GM19023 (cell line): ENCODE measurements at regions not wholly inside any gene's neighbourhood (a gene's known extent, or its start where the extent isn't known, plus 50 kb on each side); places are given as distances from the start of the nearest gene placed in this dataset.

Experiments
- ATAC-seq: cut with Tn5 transposase; IDR thresholded peaks from one replicate; pipeline ENCODE4 v1.9.1; 2021; ENCODE audit warnings: mild to moderate bottlenecking, moderate library complexity; ENCODE audit not compliant: unreplicated experiment

GRCh38 chr5:8756498-8757084, 789.3 kb downstream of the SEMA5A start:
- no peak for ATAC-seq

DNA sequence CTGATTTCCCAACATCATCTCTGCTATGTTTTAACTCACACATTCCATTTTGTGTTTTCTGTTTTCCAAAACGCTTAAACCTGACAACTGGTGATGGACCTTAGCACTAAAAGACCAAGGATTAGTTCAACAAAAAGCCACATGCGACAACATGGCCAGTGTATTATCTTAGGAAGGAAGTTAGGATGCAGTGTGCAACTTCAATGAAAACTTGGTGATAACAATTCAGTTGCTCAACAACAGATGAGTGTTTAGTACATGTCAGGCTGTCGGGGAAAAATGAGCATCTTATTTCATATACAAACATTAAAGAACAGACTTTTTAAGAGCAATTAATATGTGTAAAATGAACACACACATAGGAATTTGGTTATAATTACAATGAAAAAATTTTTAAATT, 780.0 kb downstream of the SEMA5A start:
- ATAC-seq: no peak

- no peak for ATAC-seq
Observed at GRCh38 chr5:8766448-8766847, 779.4 kb downstream of the SEMA5A start.

DNA sequence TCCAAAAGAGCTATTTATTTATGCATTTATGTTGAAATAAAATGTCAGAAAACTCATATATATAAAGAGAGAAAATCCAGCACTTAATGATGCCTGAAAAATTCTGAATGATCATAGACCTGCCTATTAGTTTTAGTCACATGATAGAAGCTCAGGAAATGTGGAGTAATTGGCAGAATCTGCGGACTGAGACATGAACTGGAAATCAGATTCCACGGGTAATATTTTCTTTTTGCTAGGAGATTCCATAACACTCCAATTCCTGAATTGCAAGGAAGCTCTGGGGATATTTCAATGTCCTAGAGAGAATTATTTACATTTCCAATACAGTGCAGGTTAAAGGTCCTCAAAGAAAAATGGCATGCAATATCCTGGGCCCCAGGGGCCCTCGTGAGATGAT, 778.8 kb downstream of the SEMA5A start:
- ATAC-seq: no peak

DNA sequence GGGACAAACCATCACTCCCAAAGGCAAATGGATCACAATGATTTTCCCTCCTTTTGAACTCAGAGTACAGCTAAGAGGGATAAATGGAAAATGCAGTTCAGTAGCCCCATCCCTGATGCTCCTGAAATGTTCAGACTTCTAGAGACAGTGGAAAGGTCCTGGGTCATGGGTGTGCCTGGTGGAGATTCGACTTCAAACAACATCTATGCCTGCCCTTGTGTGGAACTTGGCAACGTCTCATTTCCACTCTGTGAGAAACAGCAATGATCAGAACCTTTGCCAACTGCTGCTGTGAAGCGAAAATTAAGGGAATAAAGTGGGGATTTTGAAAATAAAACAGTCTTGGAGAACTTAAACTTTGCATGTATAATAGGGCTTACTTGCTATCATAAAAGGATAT, 778.1 kb downstream of the SEMA5A start:
- ATAC-seq: no peak

- ATAC-seq: no peak
Observed at GRCh38 chr5:8769631-8770030, 776.2 kb downstream of the SEMA5A start.

- ATAC-seq: no peak
Observed at GRCh38 chr5:8770431-8770830, 775.4 kb downstream of the SEMA5A start.

DNA sequence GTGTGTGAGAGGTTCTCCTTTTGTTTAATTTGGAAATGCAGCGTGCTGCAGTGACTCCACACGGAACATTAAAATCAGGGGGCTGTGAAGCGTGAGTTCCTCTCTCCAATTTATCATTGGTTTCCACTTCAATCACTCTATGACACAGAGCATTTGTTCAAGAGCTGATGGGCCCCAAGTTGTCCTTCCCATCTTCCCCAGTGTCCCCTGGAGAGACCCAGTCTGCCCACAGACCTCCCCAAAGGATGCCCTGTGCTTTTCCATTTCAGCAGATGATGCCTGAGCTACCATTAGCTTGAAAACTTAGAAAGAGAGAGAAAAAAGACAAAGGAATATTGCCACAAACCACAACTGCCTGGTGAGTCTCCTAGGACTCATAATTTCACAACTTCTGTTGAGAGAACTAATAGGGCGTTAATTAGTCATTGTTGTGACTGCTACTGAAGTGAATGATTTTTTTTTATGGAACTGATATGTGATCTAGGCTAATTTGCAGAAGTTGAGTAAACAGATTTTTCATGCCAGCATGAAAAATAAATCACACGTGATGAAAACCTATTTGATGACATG, 772.7 kb downstream of the SEMA5A start:
- no peak for ATAC-seq

- ATAC-seq: no peak
Observed at GRCh38 chr5:8784692-8785091, 761.2 kb downstream of the SEMA5A start.

GRCh38 chr5:8788246-8788645, 757.6 kb downstream of the SEMA5A start:
- no peak for ATAC-seq

GRCh38 chr5:8805653-8806052, 740.2 kb downstream of the SEMA5A start:
- ATAC-seq: no peak

DNA sequence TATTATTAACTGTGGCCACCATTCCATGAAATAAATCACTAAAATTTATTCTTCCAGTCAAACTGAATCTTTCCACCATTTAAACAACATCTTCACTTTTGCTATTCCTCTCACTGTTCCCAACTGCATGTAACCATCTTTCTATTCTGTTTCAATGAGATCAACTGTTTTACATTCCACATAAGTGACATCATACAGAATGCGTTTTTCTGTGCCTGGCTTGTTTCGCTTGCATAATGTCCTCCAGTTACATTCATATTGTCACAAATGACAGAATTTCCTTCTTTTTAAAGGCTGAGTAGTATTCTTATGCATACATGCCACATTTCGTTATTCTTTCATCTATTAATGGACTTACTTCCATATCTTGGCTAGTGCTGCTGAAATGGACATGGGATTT, 738.2 kb downstream of the SEMA5A start:
- ATAC-seq: no peak

DNA sequence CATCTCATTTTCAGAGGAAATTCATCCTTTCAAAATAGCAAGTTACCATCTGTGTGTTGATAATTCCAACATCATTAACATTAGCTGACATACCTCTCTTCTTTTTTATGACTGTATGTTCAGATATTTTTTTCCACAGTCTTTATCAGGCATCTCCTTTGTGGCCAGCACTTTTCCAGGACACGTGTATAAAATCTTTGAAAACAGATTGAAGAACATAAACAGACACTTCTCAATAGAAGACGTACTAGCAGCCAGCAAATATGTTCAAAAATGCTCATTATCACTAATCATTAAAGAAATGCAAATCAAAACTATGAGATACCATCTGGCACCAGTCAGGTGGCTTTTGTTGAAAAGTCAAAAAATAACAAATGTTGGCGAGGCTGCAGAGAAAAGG, 734.3 kb downstream of the SEMA5A start:
- no peak for ATAC-seq

- no peak for ATAC-seq
Observed at GRCh38 chr5:8813180-8813579, 732.7 kb downstream of the SEMA5A start.

DNA sequence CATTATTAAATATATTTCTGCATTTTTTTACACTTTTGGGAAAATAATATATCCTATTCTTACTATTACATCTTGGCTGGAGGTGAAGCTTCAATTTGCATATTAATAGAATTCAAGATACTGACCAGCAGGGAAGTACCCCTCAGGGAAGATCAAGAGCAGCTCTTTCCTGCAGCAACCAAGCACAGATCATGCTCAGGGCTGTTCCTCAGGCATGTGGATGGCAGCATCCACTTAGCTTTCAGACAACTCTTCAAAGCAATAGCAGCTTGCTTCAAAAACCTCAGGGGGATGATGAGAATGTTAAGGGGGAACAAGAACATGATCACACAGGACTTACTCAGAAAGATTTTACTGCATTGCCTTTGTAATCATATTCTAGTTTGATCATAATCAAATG, 731.8 kb downstream of the SEMA5A start:
- no peak for ATAC-seq

DNA sequence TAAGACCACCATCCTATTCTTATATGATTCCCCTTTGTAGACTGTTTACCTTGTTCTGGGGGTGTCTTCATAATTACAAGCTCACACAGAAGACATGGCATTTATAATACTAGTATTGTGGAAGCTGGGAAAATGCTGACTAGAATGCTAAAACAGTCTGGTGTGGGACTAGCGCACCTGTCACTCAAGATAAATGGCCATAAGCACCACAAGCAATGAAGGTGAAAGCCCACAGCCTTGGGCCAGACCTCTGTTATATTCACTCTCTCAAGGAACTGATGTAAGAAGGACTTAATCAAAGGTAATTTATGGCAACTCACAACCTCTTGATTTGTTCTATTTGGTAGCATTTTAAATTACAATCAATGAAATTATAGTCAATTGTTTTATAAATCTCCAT, 721.5 kb downstream of the SEMA5A start:
- ATAC-seq: no peak

DNA sequence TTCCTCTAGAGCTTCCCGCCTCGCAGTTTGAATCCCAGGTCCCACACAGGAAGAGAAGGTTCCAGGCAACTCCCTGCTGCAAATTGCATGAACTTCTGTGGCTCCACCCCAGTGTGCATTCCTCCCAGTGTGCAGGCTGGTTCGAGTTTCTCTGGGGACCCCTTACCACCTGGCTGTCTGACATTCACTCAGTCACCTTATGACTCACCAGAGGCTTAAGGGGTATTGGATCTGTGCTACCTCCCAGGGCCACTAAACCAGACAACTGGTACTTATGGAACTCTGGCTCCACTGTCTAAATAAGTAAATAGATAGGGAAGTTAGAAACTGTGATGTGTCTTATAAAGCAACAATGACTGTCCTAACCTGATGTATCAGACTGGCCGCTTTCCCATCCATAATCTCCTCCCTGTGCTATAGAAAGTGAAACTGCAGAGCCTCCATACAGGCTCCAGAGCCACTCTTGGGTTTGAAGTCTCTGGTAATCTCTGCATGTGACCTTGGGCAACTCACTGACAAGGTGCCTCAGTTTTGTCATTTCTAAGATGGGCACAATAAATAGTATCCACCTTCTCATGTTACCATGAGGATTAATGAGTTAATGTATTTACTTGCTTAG, 720.6 kb downstream of the SEMA5A start:
- ATAC-seq: no peak

DNA sequence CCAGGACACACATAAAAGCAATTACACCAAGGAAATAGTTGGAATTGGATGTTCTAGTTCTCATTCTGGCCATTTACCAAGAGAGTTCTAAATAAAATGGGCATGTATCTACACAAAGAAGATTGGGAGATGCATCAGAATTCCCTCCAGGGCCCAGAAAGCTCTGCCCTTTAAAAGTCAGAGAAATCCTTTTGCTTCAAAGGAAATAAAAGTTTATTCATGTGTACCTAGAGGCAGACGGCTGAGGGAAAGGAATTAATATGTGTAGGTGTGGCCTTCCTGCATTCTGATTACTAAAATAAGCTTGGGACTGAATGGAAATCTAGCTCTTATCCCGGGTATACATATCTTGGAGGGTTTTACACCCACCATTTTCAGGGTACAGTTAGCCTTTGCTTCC, 719.4 kb downstream of the SEMA5A start:
- ATAC-seq: no peak

GRCh38 chr5:8827696-8828095, 718.2 kb downstream of the SEMA5A start:
- no peak for ATAC-seq

DNA sequence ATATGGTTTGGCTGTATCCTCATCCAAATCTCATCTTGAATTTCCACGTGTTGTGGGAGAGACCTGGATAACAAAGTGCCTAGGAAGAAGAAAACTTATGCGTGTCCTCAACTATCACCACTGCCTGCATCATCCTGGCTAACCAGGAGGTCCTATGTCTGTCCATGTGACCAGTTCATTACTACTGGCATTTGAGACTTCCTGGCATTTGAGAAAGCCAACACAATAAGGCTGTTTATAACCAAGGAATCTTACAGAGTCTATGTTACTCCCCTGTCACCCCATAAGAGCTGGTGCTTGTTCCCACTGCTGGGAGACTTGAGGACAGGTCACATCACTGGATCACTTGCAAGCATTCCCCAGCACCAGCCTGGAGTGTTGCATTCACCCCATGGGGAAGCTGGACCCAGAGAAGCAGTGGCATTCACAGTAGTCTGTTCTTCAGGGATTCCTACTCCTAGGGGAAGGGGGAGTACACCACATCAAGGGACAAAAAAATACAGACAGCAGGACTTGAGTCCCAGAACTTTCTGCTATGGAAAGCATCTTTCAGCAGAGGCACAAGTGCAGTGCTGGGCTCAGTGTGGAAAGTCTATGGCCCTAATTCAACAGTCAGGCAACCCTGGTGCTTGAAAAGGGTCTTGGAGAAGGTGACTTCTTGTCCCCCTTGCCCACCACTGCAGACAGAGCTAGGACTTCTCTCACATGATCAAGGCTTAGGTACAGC, 717.1 kb downstream of the SEMA5A start:
- ATAC-seq: no peak

DNA sequence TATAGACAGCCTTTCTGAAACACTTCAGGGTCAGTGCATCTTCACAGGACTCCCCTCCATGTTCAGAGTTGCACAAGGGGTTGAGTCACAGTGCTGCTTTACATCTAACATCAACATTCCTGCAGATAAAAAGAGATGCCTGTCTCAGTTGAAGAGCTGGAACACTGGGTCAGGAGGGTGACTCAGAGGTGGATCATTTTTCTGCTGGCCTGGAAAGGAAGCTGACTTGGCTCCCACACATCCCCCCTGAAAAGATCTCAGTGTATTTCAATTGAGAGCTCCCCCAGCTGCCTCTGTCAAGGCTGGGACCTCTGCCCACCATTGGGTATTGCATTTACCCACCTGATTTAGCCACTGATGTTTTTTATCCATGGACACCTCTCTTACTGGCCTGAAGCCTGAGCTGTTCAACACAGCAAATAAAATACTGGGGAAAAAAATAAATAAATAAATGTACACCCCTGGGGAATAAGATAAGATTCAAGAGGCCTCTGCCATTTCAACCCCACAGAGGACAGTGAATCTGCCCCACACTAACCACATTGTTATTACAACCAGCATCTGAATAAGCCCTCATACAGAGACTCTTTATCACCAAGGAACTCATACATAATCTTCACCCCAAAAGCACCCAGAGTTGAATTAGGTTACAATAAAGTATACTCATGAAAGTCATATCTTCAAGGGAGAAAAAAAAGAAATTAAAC, 716.4 kb downstream of the SEMA5A start:
- ATAC-seq: no peak

DNA sequence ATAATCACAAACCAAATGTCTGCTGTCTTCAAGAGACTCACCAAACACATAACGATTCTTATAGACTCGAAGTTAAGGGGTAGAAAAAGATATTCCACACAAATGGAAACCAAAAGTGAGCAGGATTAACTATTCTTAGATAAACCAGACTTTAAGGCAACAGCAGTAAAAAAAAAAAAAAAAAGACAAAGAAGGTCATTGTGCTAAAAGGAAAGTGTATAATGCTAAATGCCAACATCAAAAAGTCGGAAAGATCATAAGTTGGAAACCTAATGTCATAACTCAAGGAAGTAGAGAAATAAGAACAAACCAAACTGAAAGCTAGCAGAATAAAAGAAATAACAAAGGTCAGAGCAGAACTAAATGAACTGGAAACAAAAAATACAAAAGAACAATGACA, 714.6 kb downstream of the SEMA5A start:
- ATAC-seq: no peak
